HepG2 (cell line): ENCODE measurements at regions not wholly inside any gene's neighbourhood (a gene's known extent, or its start where the extent isn't known, plus 50 kb on each side); places are given as distances from the start of the nearest gene placed in this dataset.

Source experiments
- CREB1 ChIP-seq, 2 experiments: fragments of 450-650 bp in 1 of 2; IDR thresholded peaks; 2 replicates each; pipeline ENCODE4 v1.6.1; 2016 to 2017; ENCODE audit warnings: control low read depth in 1 of 2, mild to moderate bottlenecking in 1 of 2, missing compliant biosample characterization in 1 of 2, missing genetic modification characterization in 1 of 2
- GATA4 ChIP-seq: sonication (generic); IDR thresholded peaks from 2 replicates; pipeline ENCODE4 v1.6.1; 2016; ENCODE audit warnings: antibody characterized with exemption, low read depth, borderline replicate concordance
- GTF3A ChIP-seq: sonication (generic); formaldehyde crosslinking; conservative IDR thresholded peaks from 2 replicates; pipeline ENCODE4 v1.4.0; 2020; ENCODE audit warnings: mild to moderate bottlenecking, missing genetic modification reagents
- NBN ChIP-seq: fragments of 450-650 bp; conservative IDR thresholded peaks from 2 replicates; pipeline ENCODE4 v1.6.1; 2017
- NCOA2 ChIP-seq: sonication (generic); formaldehyde crosslinking; IDR thresholded peaks from 2 replicates; pipeline ENCODE4 v1.8.0; 2022; ENCODE audit warnings: inconsistent platforms
- NFKB2 ChIP-seq: sonication (generic); formaldehyde crosslinking; IDR thresholded peaks from 2 replicates; pipeline ENCODE4 v1.4.0; 2020; ENCODE audit warnings: missing genetic modification reagents, borderline replicate concordance
- ZNF644 ChIP-seq: IDR thresholded peaks from 2 replicates; pipeline ENCODE4 v1.6.1; 2016; ENCODE audit warnings: low read depth
- TF ChIP-seq, protein P1 (sequence below): sonication (generic); formaldehyde crosslinking; IDR thresholded peaks from 2 replicates; pipeline ENCODE4 v1.4.0; 2020; ENCODE audit warnings: missing genetic modification reagents
- TF ChIP-seq, protein P2 (sequence below): sonication (generic); formaldehyde crosslinking; conservative IDR thresholded peaks from 2 replicates; pipeline ENCODE4 v1.4.0; 2020; ENCODE audit warnings: mild to moderate bottlenecking, missing genetic modification reagents, moderate library complexity
- TF ChIP-seq, protein P3 (sequence below): IDR thresholded peaks from 2 replicates; pipeline ENCODE4 v1.6.1; 2016
- TF ChIP-seq, protein P4 (sequence below): IDR thresholded peaks from 2 replicates; pipeline ENCODE4 v1.6.1; 2016; ENCODE audit warnings: mild to moderate bottlenecking

DNA sequence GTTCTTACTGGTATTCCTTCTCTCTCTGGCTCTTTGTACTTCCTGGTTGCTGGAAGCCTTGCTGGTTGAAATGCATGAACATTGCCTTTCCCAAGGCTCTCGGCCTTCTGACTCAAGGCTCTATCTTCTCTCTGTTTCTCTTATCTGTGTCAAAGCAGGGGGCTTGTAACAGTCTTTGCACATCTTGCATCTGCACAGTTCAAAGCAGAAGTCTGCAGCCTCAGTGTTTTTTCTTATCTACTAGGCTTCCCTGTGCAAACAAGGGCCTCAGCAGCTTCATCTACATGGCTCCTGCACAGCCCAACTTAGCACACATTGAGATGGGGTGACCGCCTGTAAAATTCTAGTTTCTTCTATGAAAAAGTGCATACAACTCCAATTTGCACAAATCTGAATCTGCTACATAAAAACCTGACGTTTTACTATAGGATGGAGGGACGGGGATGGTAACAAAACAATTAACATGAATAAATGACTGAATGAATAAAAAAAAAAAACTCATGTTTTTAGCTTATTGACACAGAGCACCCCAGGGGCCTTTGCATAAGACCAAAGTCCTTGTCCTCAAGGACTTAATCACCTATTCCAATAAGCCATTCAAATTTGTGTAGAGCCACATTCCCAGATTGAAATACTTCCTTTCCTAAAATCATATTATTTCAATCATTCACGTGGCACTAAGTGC, 458.3 kb downstream of the LMO4 start (continued):
- TF ChIP-seq ZNF644 (CRISPR knock-in tag) = peak; percentile 47; the same call in 1 of the 2 replicates
- TF ChIP-seq GTF3A (CRISPR knock-in tag) = no peak
- TF ChIP-seq NCOA2 (CRISPR knock-in tag) = peak; percentile 77
- no peak for TF ChIP-seq NFKB2 (CRISPR knock-in tag)
- TF ChIP-seq, protein P1, sequence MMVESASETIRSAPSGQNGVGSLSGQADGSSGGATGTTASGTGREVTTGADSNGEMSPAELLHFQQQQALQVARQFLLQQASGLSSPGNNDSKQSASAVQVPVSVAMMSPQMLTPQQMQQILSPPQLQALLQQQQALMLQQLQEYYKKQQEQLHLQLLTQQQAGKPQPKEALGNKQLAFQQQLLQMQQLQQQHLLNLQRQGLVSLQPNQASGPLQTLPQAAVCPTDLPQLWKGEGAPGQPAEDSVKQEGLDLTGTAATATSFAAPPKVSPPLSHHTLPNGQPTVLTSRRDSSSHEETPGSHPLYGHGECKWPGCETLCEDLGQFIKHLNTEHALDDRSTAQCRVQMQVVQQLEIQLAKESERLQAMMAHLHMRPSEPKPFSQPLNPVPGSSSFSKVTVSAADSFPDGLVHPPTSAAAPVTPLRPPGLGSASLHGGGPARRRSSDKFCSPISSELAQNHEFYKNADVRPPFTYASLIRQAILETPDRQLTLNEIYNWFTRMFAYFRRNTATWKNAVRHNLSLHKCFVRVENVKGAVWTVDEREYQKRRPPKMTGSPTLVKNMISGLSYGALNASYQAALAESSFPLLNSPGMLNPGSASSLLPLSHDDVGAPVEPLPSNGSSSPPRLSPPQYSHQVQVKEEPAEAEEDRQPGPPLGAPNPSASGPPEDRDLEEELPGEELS (CRISPR knock-in tag) = peak; percentile 55; the same call in 1 of the 2 replicates
- TF ChIP-seq, protein P2, sequence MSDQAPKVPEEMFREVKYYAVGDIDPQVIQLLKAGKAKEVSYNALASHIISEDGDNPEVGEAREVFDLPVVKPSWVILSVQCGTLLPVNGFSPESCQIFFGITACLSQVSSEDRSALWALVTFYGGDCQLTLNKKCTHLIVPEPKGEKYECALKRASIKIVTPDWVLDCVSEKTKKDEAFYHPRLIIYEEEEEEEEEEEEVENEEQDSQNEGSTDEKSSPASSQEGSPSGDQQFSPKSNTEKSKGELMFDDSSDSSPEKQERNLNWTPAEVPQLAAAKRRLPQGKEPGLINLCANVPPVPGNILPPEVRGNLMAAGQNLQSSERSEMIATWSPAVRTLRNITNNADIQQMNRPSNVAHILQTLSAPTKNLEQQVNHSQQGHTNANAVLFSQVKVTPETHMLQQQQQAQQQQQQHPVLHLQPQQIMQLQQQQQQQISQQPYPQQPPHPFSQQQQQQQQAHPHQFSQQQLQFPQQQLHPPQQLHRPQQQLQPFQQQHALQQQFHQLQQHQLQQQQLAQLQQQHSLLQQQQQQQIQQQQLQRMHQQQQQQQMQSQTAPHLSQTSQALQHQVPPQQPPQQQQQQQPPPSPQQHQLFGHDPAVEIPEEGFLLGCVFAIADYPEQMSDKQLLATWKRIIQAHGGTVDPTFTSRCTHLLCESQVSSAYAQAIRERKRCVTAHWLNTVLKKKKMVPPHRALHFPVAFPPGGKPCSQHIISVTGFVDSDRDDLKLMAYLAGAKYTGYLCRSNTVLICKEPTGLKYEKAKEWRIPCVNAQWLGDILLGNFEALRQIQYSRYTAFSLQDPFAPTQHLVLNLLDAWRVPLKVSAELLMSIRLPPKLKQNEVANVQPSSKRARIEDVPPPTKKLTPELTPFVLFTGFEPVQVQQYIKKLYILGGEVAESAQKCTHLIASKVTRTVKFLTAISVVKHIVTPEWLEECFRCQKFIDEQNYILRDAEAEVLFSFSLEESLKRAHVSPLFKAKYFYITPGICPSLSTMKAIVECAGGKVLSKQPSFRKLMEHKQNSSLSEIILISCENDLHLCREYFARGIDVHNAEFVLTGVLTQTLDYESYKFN = peak; percentile 78
- TF ChIP-seq, protein P3, sequence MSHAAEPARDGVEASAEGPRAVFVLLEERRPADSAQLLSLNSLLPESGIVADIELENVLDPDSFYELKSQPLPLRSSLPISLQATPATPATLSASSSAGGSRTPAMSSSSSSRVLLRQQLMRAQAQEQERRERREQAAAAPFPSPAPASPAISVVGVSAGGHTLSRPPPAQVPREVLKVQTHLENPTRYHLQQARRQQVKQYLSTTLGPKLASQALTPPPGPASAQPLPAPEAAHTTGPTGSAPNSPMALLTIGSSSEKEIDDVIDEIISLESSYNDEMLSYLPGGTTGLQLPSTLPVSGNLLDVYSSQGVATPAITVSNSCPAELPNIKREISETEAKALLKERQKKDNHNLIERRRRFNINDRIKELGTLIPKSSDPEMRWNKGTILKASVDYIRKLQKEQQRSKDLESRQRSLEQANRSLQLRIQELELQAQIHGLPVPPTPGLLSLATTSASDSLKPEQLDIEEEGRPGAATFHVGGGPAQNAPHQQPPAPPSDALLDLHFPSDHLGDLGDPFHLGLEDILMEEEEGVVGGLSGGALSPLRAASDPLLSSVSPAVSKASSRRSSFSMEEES (CRISPR knock-in tag) = no peak
- peak; percentile 86; the same call in 1 of the 2 replicates for TF ChIP-seq GATA4
- no peak for TF ChIP-seq NBN
- no peak for TF ChIP-seq CREB1 (IDR thresholded peaks at IDR 0.05)
- TF ChIP-seq CREB1 (CRISPR knock-in tag; IDR thresholded peaks at IDR 0.05) = peak; percentile 28; the same call in 1 of the 2 replicates
- TF ChIP-seq, protein P4, sequence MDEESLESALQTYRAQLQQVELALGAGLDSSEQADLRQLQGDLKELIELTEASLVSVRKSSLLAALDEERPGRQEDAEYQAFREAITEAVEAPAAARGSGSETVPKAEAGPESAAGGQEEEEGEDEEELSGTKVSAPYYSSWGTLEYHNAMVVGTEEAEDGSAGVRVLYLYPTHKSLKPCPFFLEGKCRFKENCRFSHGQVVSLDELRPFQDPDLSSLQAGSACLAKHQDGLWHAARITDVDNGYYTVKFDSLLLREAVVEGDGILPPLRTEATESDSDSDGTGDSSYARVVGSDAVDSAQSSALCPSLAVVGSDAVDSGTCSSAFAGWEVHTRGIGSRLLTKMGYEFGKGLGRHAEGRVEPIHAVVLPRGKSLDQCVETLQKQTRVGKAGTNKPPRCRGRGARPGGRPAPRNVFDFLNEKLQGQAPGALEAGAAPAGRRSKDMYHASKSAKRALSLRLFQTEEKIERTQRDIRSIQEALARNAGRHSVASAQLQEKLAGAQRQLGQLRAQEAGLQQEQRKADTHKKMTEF (CRISPR knock-in tag) = 0 out of 2 replicates have a peak, but pooled peaks have one; percentile 32
